Nephron progenitor cell (in vitro differentiated cells): ENCODE measurements at regions not wholly inside any gene's neighbourhood (a gene's known extent, or its start where the extent isn't known, plus 50 kb on each side); places are given as distances from the start of the nearest gene placed in this dataset.

Experiments used
- DNase-seq: peaks from one replicate; pipeline ENCODE4 v3.0.0; 2021
- H3K27ac Mint-ChIP-seq: 2 replicates; pipeline ENCODE4 v1.8.0; 2021; ENCODE audit warnings: mild to moderate bottlenecking, moderate library complexity, mixed read lengths
- H3K27me3 Mint-ChIP-seq: 2 replicates; pipeline ENCODE4 v1.8.0; 2021; ENCODE audit warnings: mild to moderate bottlenecking, low read depth, mixed read lengths; ENCODE audit not compliant: poor library complexity
- H3K36me3 Mint-ChIP-seq: 2 replicates; pipeline ENCODE4 v1.8.0; 2021; ENCODE audit warnings: low read depth, mixed read lengths
- H3K4me1 Mint-ChIP-seq: 2 replicates; pipeline ENCODE4 v1.8.0; 2021; ENCODE audit warnings: mixed read lengths
- H3K4me3 Mint-ChIP-seq: 2 replicates; pipeline ENCODE4 v1.8.0; 2021; ENCODE audit warnings: mild to moderate bottlenecking, moderate library complexity, mixed read lengths
- H3K9me3 Mint-ChIP-seq: 2 replicates; pipeline ENCODE4 v1.8.0; 2021; ENCODE audit warnings: mild to moderate bottlenecking, moderate library complexity, mixed read lengths
- CTCF ChIP-seq: fragments of 200-600 bp; sonication (generic); IDR thresholded peaks from 2 replicates; pipeline ENCODE4 v1.5.0; 2021; ENCODE audit warnings: antibody characterized with exemption

GRCh38 chr5:143659599-143660238 is 152.2 kb upstream of the HMHB1 start:
- Mint-ChIP-seq H3K4me3 (no peak overlapping the region), H3K4me1 (no peaks in the 10 kb centered on the region), H3K36me3 (no peaks in the 10 kb centered on the region), H3K27me3 (no peaks in the 10 kb centered on the region), H3K27ac (no peak overlapping the region), H3K9me3 (no peaks in the 10 kb centered on the region)
- DNase-seq = no peak
- TF ChIP-seq CTCF = no peak

GRCh38 chr5:143658956-143659355 is 153.0 kb upstream of the HMHB1 start:
- Mint-ChIP-seq H3K36me3 (no peaks in the 10 kb centered on the region), H3K4me3 (no peak overlapping the region), H3K27ac (peak overlapping the region; percentile 9), H3K27me3 (no peaks in the 10 kb centered on the region), H3K9me3 (no peaks in the 10 kb centered on the region), H3K4me1 (no peaks in the 10 kb centered on the region)
- TF ChIP-seq CTCF = no peak
- no peak for DNase-seq

- H3K27me3 Mint-ChIP-seq = no peaks in the 10 kb centered on the region
Measured at GRCh38 chr5:143657647-143658285, 154.2 kb upstream of the HMHB1 start.

GRCh38 chr5:143653766-143654282 is 158.1 kb upstream of the HMHB1 start:
- Mint-ChIP-seq H3K27ac (no peak overlapping the region), H3K36me3 (no peaks in the 10 kb centered on the region), H3K4me1 (no peaks in the 10 kb centered on the region), H3K27me3 (peaks cover 3% of the 10 kb centered on the region), H3K4me3 (no peak overlapping the region), H3K9me3 (no peaks in the 10 kb centered on the region)
- no peak for DNase-seq
- TF ChIP-seq CTCF = no peak

More at GRCh38 chr5:143657647-143658285, 154.2 kb upstream of the HMHB1 start:
- no peaks in the 10 kb centered on the region for H3K9me3 Mint-ChIP-seq
- H3K4me1 Mint-ChIP-seq = no peaks in the 10 kb centered on the region
- no peak overlapping the region for H3K27ac Mint-ChIP-seq
- no peak overlapping the region for H3K4me3 Mint-ChIP-seq
- no peak for DNase-seq
- no peak for TF ChIP-seq CTCF
- no peaks in the 10 kb centered on the region for H3K36me3 Mint-ChIP-seq

GRCh38 chr5:143653256-143653655 is 158.7 kb upstream of the HMHB1 start:
- no peak overlapping the region for H3K4me3 Mint-ChIP-seq
- no peak overlapping the region for H3K27ac Mint-ChIP-seq
- no peaks in the 10 kb centered on the region for H3K36me3 Mint-ChIP-seq
- H3K9me3 Mint-ChIP-seq = no peaks in the 10 kb centered on the region
- no peak for TF ChIP-seq CTCF
- peaks cover 3% of the 10 kb centered on the region for H3K27me3 Mint-ChIP-seq
- DNase-seq = no peak
- H3K4me1 Mint-ChIP-seq = peaks cover under 1% of the 10 kb centered on the region
